ENCODE measurements at regions not wholly inside any gene's neighbourhood (a gene's known extent, or its start where the extent isn't known, plus 50 kb on each side); places are given as distances from the start of the nearest gene placed in this dataset.

GRCh38 chr4:185966549-185966948 is 102.4 kb upstream of the TLR3 start:
- TF ChIP-seq CTCF (IDR thresholded peaks at IDR 0.05) = no peak
- TF ChIP-seq POLR2AphosphoS5 (IDR thresholded peaks at IDR 0.05) = no peak
- TF ChIP-seq POLR2A (IDR thresholded peaks at IDR 0.05) = no peak
- H3K27ac ChIP-seq = no peak overlapping the region

GRCh38 chr4:185966997-185967775 is 101.8 kb upstream of the TLR3 start:
- no peak for DNase-seq (ENCODE audit: low spot score in 2 of 2)
- H3K36me3 ChIP-seq = no peaks in the 10 kb centered on the region
- no peaks in the 10 kb centered on the region for H3K9me3 ChIP-seq
- H3K27ac ChIP-seq = no peak overlapping the region
- H3K4me3 ChIP-seq = no peak overlapping the region
- intact Hi-C loops (cut with DNase I; ENCODE audit: low total_unique reads) = no loop called here
- no peaks in the 10 kb centered on the region for H3K4me1 ChIP-seq
- TF ChIP-seq POLR2A (IDR thresholded peaks at IDR 0.05) = no peak
- no peak for TF ChIP-seq CTCF (IDR thresholded peaks at IDR 0.05)
- TF ChIP-seq POLR2AphosphoS5 (IDR thresholded peaks at IDR 0.05) = no peak
- H3K27me3 ChIP-seq = no peaks in the 10 kb centered on the region

More at GRCh38 chr4:185966549-185966948, 102.4 kb upstream of the TLR3 start:
- DNase-seq (ENCODE audit: low spot score in 2 of 2) = no peak
- H3K4me1 ChIP-seq = no peaks in the 10 kb centered on the region
- no peak overlapping the region for H3K4me3 ChIP-seq
- H3K36me3 ChIP-seq = no peaks in the 10 kb centered on the region
- H3K27me3 ChIP-seq = no peaks in the 10 kb centered on the region
- intact Hi-C loops (cut with DNase I; ENCODE audit: low total_unique reads) = no loop called here
- H3K9me3 ChIP-seq = no peaks in the 10 kb centered on the region

- H3K27ac ChIP-seq = no peak overlapping the region
- H3K9me3 ChIP-seq = no peaks in the 10 kb centered on the region
- no peaks in the 10 kb centered on the region for H3K4me1 ChIP-seq
- TF ChIP-seq POLR2AphosphoS5 (IDR thresholded peaks at IDR 0.05) (no peak), CTCF (IDR thresholded peaks at IDR 0.05) (no peak), POLR2A (IDR thresholded peaks at IDR 0.05) (no peak)
- intact Hi-C loops (cut with DNase I; ENCODE audit: low total_unique reads) = loop anchor here (5.0 kb wide), 1 partner anchor 393 kb away; no protein-coding TSS in a partner anchor
- no peaks in the 10 kb centered on the region for H3K36me3 ChIP-seq
- H3K27me3 ChIP-seq = no peaks in the 10 kb centered on the region
- no peak overlapping the region for H3K4me3 ChIP-seq
- no peak for DNase-seq (ENCODE audit: low spot score in 2 of 2)
Measured at GRCh38 chr4:185969657-185970056, 99.3 kb upstream of the TLR3 start.

GRCh38 chr4:185987961-185988627 is 80.9 kb upstream of the TLR3 start:
- H3K27me3 ChIP-seq = no peaks in the 10 kb centered on the region
- peaks cover 0 to 5% of the 10 kb centered on the region in 2 donors for H3K9me3 ChIP-seq
- intact Hi-C loops (cut with DNase I; ENCODE audit: low total_unique reads) = no loop called here
- no peak for DNase-seq (ENCODE audit: low spot score in 2 of 2)
- H3K4me1 ChIP-seq = no peaks in the 10 kb centered on the region
- H3K27ac ChIP-seq = no peak overlapping the region
- TF ChIP-seq CTCF (IDR thresholded peaks at IDR 0.05) (no peak), POLR2A (IDR thresholded peaks at IDR 0.05) (no peak), POLR2AphosphoS5 (IDR thresholded peaks at IDR 0.05) (no peak)
- H3K36me3 ChIP-seq = no peaks in the 10 kb centered on the region
- no peak overlapping the region for H3K4me3 ChIP-seq

- intact Hi-C loops (cut with DNase I; ENCODE audit: low total_unique reads) = no loop called here
- H3K4me3 ChIP-seq = no peak overlapping the region
- no peak for TF ChIP-seq POLR2A (IDR thresholded peaks at IDR 0.05)
- no peak for TF ChIP-seq CTCF (IDR thresholded peaks at IDR 0.05)
- TF ChIP-seq POLR2AphosphoS5 (IDR thresholded peaks at IDR 0.05) = no peak
Measured at GRCh38 chr4:185991770-185992169, 77.2 kb upstream of the TLR3 start.

More at GRCh38 chr4:185991770-185992169, 77.2 kb upstream of the TLR3 start:
- no peak for DNase-seq (ENCODE audit: low spot score in 2 of 2)
- H3K4me1 ChIP-seq = no peaks in the 10 kb centered on the region
- no peak overlapping the region for H3K27ac ChIP-seq
- H3K9me3 ChIP-seq = no peaks in the 10 kb centered on the region
- no peaks in the 10 kb centered on the region for H3K36me3 ChIP-seq
- H3K27me3 ChIP-seq = no peaks in the 10 kb centered on the region

Data from breast epithelium (tissue), 4 donors.